ENCODE measurements at regions not wholly inside any gene's neighbourhood (a gene's known extent, or its start where the extent isn't known, plus 50 kb on each side); places are given as distances from the start of the nearest gene placed in this dataset.

DNA sequence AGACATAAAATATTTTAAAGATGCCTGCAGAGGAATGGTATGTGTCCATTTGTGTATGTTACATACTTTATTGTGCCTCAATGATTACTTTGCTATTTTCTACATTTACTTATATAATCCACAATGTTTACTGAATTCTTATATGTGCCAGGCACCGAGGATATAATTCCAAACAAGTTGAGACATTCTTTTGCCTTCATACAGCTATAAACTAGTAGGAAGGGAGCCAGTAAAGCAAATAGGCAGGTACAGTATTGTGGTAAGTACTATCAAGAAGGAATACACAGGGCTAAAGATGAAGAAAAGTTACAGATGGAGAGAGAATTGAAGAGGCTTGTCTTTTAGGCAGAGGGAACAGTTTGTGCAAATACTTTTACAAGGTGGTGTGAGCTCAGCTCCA is 131.6 kb downstream of the DISP1 start:
- TF ChIP-seq, protein P1, sequence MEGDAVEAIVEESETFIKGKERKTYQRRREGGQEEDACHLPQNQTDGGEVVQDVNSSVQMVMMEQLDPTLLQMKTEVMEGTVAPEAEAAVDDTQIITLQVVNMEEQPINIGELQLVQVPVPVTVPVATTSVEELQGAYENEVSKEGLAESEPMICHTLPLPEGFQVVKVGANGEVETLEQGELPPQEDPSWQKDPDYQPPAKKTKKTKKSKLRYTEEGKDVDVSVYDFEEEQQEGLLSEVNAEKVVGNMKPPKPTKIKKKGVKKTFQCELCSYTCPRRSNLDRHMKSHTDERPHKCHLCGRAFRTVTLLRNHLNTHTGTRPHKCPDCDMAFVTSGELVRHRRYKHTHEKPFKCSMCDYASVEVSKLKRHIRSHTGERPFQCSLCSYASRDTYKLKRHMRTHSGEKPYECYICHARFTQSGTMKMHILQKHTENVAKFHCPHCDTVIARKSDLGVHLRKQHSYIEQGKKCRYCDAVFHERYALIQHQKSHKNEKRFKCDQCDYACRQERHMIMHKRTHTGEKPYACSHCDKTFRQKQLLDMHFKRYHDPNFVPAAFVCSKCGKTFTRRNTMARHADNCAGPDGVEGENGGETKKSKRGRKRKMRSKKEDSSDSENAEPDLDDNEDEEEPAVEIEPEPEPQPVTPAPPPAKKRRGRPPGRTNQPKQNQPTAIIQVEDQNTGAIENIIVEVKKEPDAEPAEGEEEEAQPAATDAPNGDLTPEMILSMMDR (conservative IDR thresholded peaks at IDR 0.05; ENCODE audit: low read length), result no peak
- no peak for TF ChIP-seq EZH2phosphoT487 (IDR thresholded peaks at IDR 0.05; ENCODE audit: borderline replicate concordance)

Data from Loucy (cell line).